ENCODE measurements at regions not wholly inside any gene's neighbourhood (a gene's known extent, or its start where the extent isn't known, plus 50 kb on each side); places are given as distances from the start of the nearest gene placed in this dataset.

- no peaks in the 10 kb centered on the region for H3K9me2 ChIP-seq (ENCODE audit: low read depth, low read length)
- H3K9me3 ChIP-seq (ENCODE audit: low read length): no peaks in the 10 kb centered on the region
- H3K79me2 ChIP-seq (ENCODE audit: insufficient read depth, low read length): no peaks in the 10 kb centered on the region
- TF ChIP-seq EZH2 (IDR thresholded peaks at IDR 0.05; ENCODE audit: borderline replicate concordance, low read length): no peak
- no peaks in the 10 kb centered on the region for H3K4me1 ChIP-seq (ENCODE audit: insufficient read depth, low read length, severe bottlenecking)
- no peak overlapping the region for H3K27ac ChIP-seq (ENCODE audit: low read depth, low read length, poor library complexity, severe bottlenecking)
- no peak overlapping the region for H2AFZ ChIP-seq (ENCODE audit: low read length)
- H4K20me1 ChIP-seq (ENCODE audit: insufficient read depth, low read length): no peaks in the 10 kb centered on the region
- H3K36me3 ChIP-seq (ENCODE audit: insufficient read depth, low read length): no peaks in the 10 kb centered on the region
- no peaks in the 10 kb centered on the region for H3K27me3 ChIP-seq (ENCODE audit: insufficient read depth, low read length)
- no peak overlapping the region for H3K4me3 ChIP-seq (ENCODE audit: low read depth, low read length, poor library complexity, severe bottlenecking)
- H3K4me2 ChIP-seq (ENCODE audit: low read length): no peak overlapping the region
- H3K9ac ChIP-seq (ENCODE audit: low read length): no peak overlapping the region
- H3F3A ChIP-seq (ENCODE audit: insufficient read depth, low read length): no peaks in the 10 kb centered on the region
These were observed 347.0 kb upstream of the LMCD1 start for GRCh38 chr3:8154617-8155016.

- no peaks in the 10 kb centered on the region for H4K20me1 ChIP-seq (ENCODE audit: insufficient read depth, low read length)
- no peaks in the 10 kb centered on the region for H3K36me3 ChIP-seq (ENCODE audit: insufficient read depth, low read length)
- H3K4me1 ChIP-seq (ENCODE audit: insufficient read depth, low read length, severe bottlenecking): no peaks in the 10 kb centered on the region
- no peak overlapping the region for H3K9ac ChIP-seq (ENCODE audit: low read length)
- no peak overlapping the region for H2AFZ ChIP-seq (ENCODE audit: low read length)
- H3K9me2 ChIP-seq (ENCODE audit: low read depth, low read length): no peaks in the 10 kb centered on the region
- H3K79me2 ChIP-seq (ENCODE audit: insufficient read depth, low read length): no peaks in the 10 kb centered on the region
- no peaks in the 10 kb centered on the region for H3K9me3 ChIP-seq (ENCODE audit: low read length)
- TF ChIP-seq CTCF (IDR thresholded peaks at IDR 0.05; ENCODE audit: low read length): no peak
- TF ChIP-seq EZH2 (IDR thresholded peaks at IDR 0.05; ENCODE audit: borderline replicate concordance, low read length): no peak
- H3K27ac ChIP-seq (ENCODE audit: low read depth, low read length, poor library complexity, severe bottlenecking): no peak overlapping the region
- no peaks in the 10 kb centered on the region for H3K27me3 ChIP-seq (ENCODE audit: insufficient read depth, low read length)
- no peaks in the 10 kb centered on the region for H3F3A ChIP-seq (ENCODE audit: insufficient read depth, low read length)
- no peak overlapping the region for H3K4me2 ChIP-seq (ENCODE audit: low read length)
- no peak overlapping the region for H3K4me3 ChIP-seq (ENCODE audit: low read depth, low read length, poor library complexity, severe bottlenecking)
These were observed 345.5 kb upstream of the LMCD1 start for GRCh38 chr3:8156138-8156537.

- Histone ChIP-seq H3K79me2 (ENCODE audit: insufficient read depth, low read length) (no peaks in the 10 kb centered on the region), H4K20me1 (ENCODE audit: insufficient read depth, low read length) (no peaks in the 10 kb centered on the region), H3K27ac (ENCODE audit: low read depth, low read length, poor library complexity, severe bottlenecking) (no peak overlapping the region), H3K9me2 (ENCODE audit: low read depth, low read length) (no peaks in the 10 kb centered on the region), H3K4me3 (ENCODE audit: low read depth, low read length, poor library complexity, severe bottlenecking) (no peak overlapping the region), H3K9me3 (ENCODE audit: low read length) (no peaks in the 10 kb centered on the region), H3K4me2 (ENCODE audit: low read length) (no peak overlapping the region), H3K9ac (ENCODE audit: low read length) (no peak overlapping the region), H3K36me3 (ENCODE audit: insufficient read depth, low read length) (no peaks in the 10 kb centered on the region), H3F3A (ENCODE audit: insufficient read depth, low read length) (no peaks in the 10 kb centered on the region), H2AFZ (ENCODE audit: low read length) (no peak overlapping the region), H3K27me3 (ENCODE audit: insufficient read depth, low read length) (no peaks in the 10 kb centered on the region), H3K4me1 (ENCODE audit: insufficient read depth, low read length, severe bottlenecking) (no peaks in the 10 kb centered on the region)
- TF ChIP-seq CTCF (IDR thresholded peaks at IDR 0.05; ENCODE audit: low read length) (no peak), EZH2 (IDR thresholded peaks at IDR 0.05; ENCODE audit: borderline replicate concordance, low read length) (no peak)
These were observed 344.8 kb upstream of the LMCD1 start for GRCh38 chr3:8156831-8157230.

GRCh38 chr3:8157640-8158039 lies 344.0 kb upstream of the LMCD1 start:
- no peak overlapping the region for H3K4me3 ChIP-seq (ENCODE audit: low read depth, low read length, poor library complexity, severe bottlenecking)
- H3K4me2 ChIP-seq (ENCODE audit: low read length): no peak overlapping the region
- no peaks in the 10 kb centered on the region for H3F3A ChIP-seq (ENCODE audit: insufficient read depth, low read length)
- no peaks in the 10 kb centered on the region for H3K9me3 ChIP-seq (ENCODE audit: low read length)
- H4K20me1 ChIP-seq (ENCODE audit: insufficient read depth, low read length): no peaks in the 10 kb centered on the region
- no peaks in the 10 kb centered on the region for H3K79me2 ChIP-seq (ENCODE audit: insufficient read depth, low read length)
- H3K27me3 ChIP-seq (ENCODE audit: insufficient read depth, low read length): no peaks in the 10 kb centered on the region
- H3K27ac ChIP-seq (ENCODE audit: low read depth, low read length, poor library complexity, severe bottlenecking): no peak overlapping the region
- H2AFZ ChIP-seq (ENCODE audit: low read length): no peak overlapping the region
- H3K9ac ChIP-seq (ENCODE audit: low read length): no peak overlapping the region
- no peak for TF ChIP-seq CTCF (IDR thresholded peaks at IDR 0.05; ENCODE audit: low read length)
- no peak for TF ChIP-seq EZH2 (IDR thresholded peaks at IDR 0.05; ENCODE audit: borderline replicate concordance, low read length)
- no peaks in the 10 kb centered on the region for H3K9me2 ChIP-seq (ENCODE audit: low read depth, low read length)
- H3K36me3 ChIP-seq (ENCODE audit: insufficient read depth, low read length): no peaks in the 10 kb centered on the region
- no peaks in the 10 kb centered on the region for H3K4me1 ChIP-seq (ENCODE audit: insufficient read depth, low read length, severe bottlenecking)

Data from OCI-LY1 (cell line).